Spinal cord (tissue), 9 donors: ENCODE measurements at regions not wholly inside any gene's neighbourhood (a gene's known extent, or its start where the extent isn't known, plus 50 kb on each side); places are given as distances from the start of the nearest gene placed in this dataset.

Source experiments
- DNase-seq, 6 donors: peaks; one replicate each; pipeline versions ENCODE4 v3.0.0 to v3.0.0-alpha.2; 2013 to 2015; ENCODE audit warnings: low spot score in 6 of 6, low read depth in 4 of 6
- H3K27ac ChIP-seq: one replicate; pipeline ENCODE4 v1.5.1; 2013; ENCODE audit warnings: low read depth, low read length, control low read depth
- H3K27me3 ChIP-seq: one replicate; pipeline ENCODE4 v1.6.1; 2013; ENCODE audit warnings: low read length; ENCODE audit not compliant: control insufficient read depth, insufficient read depth
- H3K36me3 ChIP-seq: one replicate; pipeline ENCODE4 v1.6.1; 2013; ENCODE audit warnings: low read length; ENCODE audit not compliant: control insufficient read depth, insufficient read depth
- H3K4me1 ChIP-seq: one replicate; pipeline ENCODE4 v1.6.1; 2013; ENCODE audit warnings: low read length; ENCODE audit not compliant: control insufficient read depth, insufficient read depth
- H3K4me3 ChIP-seq: one replicate; pipeline ENCODE4 v1.5.1; 2013; ENCODE audit warnings: low read depth, low read length, control low read depth
- H3K9me3 ChIP-seq: one replicate; pipeline ENCODE4 v1.6.1; 2013; ENCODE audit warnings: low read length; ENCODE audit not compliant: control insufficient read depth, insufficient read depth
- WGBS: methylation state at CpG from one replicate; pipeline ENCODE4 v1.1.5; 2013; ENCODE audit warnings: missing lambda C conversion rate; ENCODE audit not compliant: insufficient coverage; 5-methylcytosine and 5-hydroxymethylcytosine counted together
- donor health status: healthy.

DNA sequence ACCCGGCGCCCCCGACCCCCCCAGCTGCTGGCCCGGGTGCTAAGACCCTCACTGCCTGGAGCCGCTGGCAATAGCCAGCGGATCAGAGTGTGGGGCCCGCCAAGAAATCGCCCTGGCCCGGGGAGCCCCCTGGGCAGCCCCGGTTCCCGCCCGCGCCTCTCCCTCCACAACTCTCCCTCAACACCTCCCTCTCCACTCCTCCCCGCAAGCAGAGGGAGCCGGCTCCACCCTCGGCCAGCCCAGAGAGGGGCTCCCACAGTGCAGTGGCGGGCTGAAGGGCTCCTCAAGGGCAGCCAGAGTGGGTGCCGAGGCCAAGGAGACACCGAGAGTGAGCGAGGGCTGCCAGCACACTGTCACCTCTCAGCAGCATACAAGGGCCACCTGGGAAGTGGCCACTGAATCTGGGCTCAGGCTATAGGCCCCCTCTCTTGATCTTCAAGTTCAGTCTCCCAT lies 385.5 kb downstream of the SEC14L1 start:
- H3K27me3 ChIP-seq, result no peaks in the 10 kb centered on the region
- no peaks in the 10 kb centered on the region for H3K9me3 ChIP-seq
- WGBS, result 91% methylated on average over 18 of the region's 20 CpGs
- peak overlapping the region; percentile 45 for H3K27ac ChIP-seq
- no peak overlapping the region for H3K4me3 ChIP-seq
- DNase-seq, result no peak
- no peaks in the 10 kb centered on the region for H3K36me3 ChIP-seq
- peaks cover 33% of the 10 kb centered on the region for H3K4me1 ChIP-seq

DNA sequence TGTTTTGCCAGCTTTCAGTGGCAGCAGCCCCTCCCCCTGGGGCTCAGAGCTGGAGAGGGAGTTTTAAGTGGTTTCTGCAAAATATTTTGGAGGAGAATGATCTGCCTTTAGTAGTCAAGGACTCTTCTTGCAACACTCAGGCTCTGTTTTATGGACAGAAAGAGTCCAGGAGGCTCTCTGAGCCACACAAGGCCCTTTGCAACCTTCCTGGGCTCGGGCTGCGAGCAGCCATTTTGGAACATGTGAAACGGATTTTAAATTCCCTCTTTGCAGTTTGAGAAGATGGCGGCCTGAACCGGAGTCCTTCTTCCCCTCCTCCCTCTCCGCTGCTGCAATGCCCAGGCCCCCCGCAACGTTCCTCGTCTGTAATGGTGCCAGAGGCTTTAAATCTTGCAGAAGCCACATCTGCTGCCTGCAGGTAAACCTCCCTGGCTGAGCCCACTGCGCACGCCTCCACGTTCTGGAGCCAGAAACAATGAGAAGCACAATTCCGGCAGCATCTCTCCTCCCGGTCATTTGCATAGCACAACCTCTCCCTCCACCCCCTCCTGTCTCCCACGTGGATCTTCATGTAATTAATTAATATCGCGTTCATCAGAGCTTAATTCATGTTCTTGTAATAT lies 386.1 kb downstream of the SEC14L1 start:
- peaks cover 33% of the 10 kb centered on the region for H3K4me1 ChIP-seq
- H3K27me3 ChIP-seq, result no peaks in the 10 kb centered on the region
- 61% methylated on average over 12 of the region's 17 CpGs for WGBS
- H3K36me3 ChIP-seq, result no peaks in the 10 kb centered on the region
- DNase-seq, result peak in 4 of 6 donors; percentile 62 to 98 (median 74)
- no peak overlapping the region for H3K4me3 ChIP-seq
- no peaks in the 10 kb centered on the region for H3K9me3 ChIP-seq
- peak overlapping the region; percentile 45 for H3K27ac ChIP-seq

DNA sequence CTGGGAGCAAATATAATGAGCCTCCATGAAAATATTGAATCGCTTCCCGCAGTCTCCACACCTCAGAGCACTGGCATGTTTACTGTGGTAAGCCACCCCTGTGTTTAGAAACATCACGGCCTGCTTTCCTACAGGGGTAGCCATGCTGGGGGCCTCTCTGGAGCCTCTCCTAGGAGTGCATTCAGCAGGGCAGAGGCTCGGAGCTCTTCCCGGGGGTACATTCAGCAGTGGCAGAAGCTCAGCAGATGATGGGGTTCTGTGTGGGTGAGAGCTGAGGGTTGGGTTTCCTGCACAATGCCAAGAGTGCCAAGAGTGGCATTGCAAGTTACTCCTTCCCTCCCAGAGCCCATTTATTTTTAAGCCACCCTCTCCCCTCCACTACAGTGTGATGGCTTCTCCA lies 386.6 kb downstream of the SEC14L1 start:
- Histone ChIP-seq H3K27me3 (no peaks in the 10 kb centered on the region), H3K27ac (peak overlapping the region; percentile 45), H3K9me3 (no peaks in the 10 kb centered on the region), H3K4me3 (no peak overlapping the region), H3K36me3 (no peaks in the 10 kb centered on the region), H3K4me1 (peaks cover 33% of the 10 kb centered on the region)
- 71% methylated on average over 3 of the region's 5 CpGs for WGBS
- DNase-seq, result no peak

DNA sequence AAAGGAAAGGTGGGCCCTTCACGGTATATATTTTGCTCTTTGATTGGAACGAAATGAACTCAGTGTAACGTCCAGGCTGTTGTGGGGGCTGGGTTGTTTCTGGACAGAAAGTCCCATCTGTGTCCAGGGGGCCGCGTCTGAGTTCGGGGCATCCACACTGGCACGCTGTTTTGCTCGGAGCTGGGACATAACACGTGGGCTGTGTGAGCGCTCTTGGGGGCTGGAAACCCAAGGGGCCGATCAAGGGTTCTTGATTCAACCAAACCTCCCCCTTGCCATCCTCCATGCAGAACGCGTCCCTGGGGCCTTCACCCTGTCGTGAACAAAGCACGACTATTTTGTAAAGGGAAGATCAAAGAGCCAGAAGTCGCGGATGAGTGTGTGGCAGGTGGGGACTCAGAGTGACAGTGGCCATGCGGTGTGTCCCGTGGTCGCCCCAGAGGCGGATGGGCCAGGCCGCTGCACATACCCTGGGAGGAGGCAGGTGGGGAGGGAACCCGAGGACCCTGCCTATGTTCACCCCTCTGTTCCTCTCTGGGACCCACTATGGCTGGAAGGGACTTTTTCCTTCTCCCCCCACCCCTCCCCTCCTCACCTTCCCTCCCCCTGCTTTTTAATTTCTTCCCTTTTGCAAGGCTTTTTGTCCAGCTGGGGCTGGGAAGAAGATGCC lies 387.2 kb downstream of the SEC14L1 start:
- no peak overlapping the region for H3K27ac ChIP-seq
- DNase-seq, result peak in 2 of 6 donors; percentile 38 to 75
- peak overlapping the region; percentile 31 for H3K4me3 ChIP-seq
- peaks cover 33% of the 10 kb centered on the region for H3K4me1 ChIP-seq
- no peaks in the 10 kb centered on the region for H3K9me3 ChIP-seq
- H3K27me3 ChIP-seq, result no peaks in the 10 kb centered on the region
- 21% methylated on average over 16 of the region's 23 CpGs for WGBS
- no peaks in the 10 kb centered on the region for H3K36me3 ChIP-seq

DNA sequence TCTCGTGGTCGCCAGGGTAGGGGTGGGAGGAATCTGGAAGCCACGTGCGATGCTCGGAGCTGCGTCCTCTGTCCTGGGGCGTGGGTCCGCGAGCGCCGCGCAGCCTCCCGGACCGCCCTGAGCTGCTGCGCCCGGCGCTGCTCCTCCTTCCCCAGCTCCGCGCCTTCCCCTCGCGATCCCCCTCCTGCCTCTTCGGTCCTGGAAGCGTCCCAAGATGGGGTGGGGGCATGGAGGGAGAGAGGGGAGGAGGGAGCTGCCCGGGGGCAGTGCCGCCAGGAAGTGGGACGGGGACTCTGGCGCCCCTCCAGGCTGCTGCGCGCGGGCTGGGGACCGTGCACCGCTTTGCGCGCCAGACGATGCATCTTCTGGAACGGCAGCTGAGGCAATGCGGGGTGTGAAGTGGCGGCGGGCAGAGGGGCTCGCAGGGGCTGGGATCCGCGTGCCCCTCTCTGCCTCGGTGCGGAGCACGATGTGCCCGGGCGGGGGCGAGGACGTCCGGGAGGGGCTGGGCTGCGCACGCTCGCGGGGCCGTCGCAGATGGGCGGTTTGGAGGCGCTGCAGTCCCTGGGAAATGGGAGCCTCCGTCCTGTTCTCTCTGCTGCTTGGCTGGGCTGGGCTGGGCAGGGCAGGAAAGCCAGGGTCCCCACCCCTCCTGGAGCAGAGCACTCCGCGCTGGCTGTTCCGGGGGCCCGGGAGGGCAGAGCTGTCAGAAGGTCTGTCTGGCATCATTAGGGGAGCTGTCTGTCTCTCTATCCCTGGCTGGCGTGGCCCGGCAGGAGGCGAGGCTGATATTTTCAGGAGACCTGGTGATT lies 388.0 kb downstream of the SEC14L1 start:
- Histone ChIP-seq H3K27ac (peak overlapping the region; percentile 25), H3K4me3 (peak overlapping the region; percentile 31), H3K36me3 (no peaks in the 10 kb centered on the region), H3K4me1 (peaks cover 33% of the 10 kb centered on the region), H3K9me3 (no peaks in the 10 kb centered on the region), H3K27me3 (no peaks in the 10 kb centered on the region)
- peak in 5 of 6 donors; percentile 78 to 97 (median 80) for DNase-seq
- WGBS, result 1% methylated on average over 62 of the region's 66 CpGs

DNA sequence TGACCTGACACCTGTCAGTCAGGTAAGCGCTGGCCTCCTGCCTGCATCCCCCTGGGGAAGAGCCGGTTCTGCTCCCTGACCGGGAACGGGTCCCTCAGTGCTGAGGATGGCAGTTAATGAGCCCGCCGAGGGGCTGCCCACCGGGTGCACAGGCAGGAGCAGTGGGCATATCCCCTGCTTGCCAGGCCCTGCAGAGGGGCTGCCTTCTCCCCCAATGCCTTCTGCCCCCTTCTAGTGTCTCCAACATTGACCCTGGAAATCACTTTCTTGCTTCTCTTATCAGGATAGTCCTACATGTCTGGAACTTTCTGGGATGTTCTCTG lies 388.5 kb downstream of the SEC14L1 start:
- no peak for DNase-seq
- 15% methylated on average over 7 of the region's 7 CpGs for WGBS
- Histone ChIP-seq H3K27ac (no peak overlapping the region), H3K4me1 (peaks cover 33% of the 10 kb centered on the region), H3K36me3 (no peaks in the 10 kb centered on the region), H3K9me3 (no peaks in the 10 kb centered on the region), H3K27me3 (no peaks in the 10 kb centered on the region), H3K4me3 (peak overlapping the region; percentile 31)

DNA sequence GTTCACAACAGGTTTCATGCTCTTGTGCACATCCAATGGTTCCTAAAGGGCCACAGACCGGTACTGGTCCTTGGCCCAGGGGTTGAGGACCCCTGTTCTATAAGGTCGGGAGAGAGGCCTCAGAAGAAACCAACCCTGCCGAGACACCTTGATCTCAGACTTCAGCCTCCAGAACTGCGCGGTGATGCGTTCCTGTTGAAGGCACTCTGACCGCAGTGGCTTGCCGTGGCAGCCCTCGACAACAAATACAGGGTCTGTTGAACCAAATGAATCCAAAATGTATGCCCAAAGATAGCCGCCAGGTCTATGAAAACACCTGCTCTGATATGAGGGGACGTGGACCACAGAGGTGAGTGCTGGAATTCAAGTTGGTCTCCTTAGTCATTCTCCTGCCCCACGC lies 389.8 kb downstream of the SEC14L1 start:
- no peaks in the 10 kb centered on the region for H3K27me3 ChIP-seq
- H3K27ac ChIP-seq, result no peak overlapping the region
- no peak overlapping the region for H3K4me3 ChIP-seq
- no peaks in the 10 kb centered on the region for H3K9me3 ChIP-seq
- H3K4me1 ChIP-seq, result peaks cover 33% of the 10 kb centered on the region
- DNase-seq, result no peak
- H3K36me3 ChIP-seq, result no peaks in the 10 kb centered on the region
- 92% methylated on average over 11 of the region's 12 CpGs for WGBS

DNA sequence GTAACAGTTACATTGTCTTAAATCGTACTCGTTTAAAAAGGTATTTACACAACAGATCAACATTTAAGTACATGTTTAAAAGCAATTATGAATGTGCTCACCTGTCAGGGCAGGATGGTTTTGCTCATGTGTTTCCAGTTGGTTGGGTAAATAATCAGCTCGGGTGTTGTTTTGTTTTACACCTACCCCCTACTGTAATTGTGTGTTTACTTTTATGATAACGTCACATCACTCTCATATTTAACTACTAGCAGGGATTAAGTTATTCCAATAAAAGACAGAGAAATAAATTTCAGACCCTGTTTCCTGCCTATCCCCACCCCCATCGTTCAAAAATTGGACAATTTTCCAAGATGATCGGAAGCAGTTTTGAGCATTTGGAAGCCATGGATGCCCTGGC lies 390.2 kb downstream of the SEC14L1 start:
- DNase-seq, result no peak
- Histone ChIP-seq H3K4me3 (no peak overlapping the region), H3K36me3 (no peaks in the 10 kb centered on the region), H3K4me1 (peaks cover 33% of the 10 kb centered on the region), H3K9me3 (no peaks in the 10 kb centered on the region), H3K27ac (no peak overlapping the region), H3K27me3 (no peaks in the 10 kb centered on the region)
- WGBS, result 83% methylated on average over 1 of the region's 6 CpGs

DNA sequence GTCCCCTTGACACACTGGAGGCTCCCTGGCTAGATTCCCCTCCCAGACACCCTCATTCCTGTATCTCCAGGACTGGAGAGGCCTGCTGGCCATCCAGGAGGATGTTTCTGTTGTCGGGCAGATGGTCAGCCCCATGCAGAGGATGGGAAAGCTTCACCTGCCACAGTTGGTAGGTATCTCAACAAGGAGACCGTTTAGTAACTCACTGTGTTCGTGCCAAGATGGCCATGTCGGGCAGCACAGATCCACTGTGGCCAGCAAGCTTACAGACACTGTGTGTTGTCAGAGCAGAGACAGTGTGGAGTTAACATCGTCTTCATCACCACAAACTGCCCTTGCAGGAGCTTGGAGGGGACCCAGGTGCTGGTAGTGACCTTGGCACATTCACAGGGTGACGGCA lies 390.9 kb downstream of the SEC14L1 start:
- WGBS, result 83% methylated on average over 6 of the region's 6 CpGs
- Histone ChIP-seq H3K4me3 (no peak overlapping the region), H3K27ac (no peak overlapping the region), H3K36me3 (no peaks in the 10 kb centered on the region), H3K27me3 (no peaks in the 10 kb centered on the region), H3K4me1 (peaks cover 28% of the 10 kb centered on the region), H3K9me3 (no peaks in the 10 kb centered on the region)
- DNase-seq, result no peak
